Neuronal stem cell (in vitro differentiated cells): ENCODE measurements at regions not wholly inside any gene's neighbourhood (a gene's known extent, or its start where the extent isn't known, plus 50 kb on each side); places are given as distances from the start of the nearest gene placed in this dataset.

Source experiments
- DNase-seq: peaks from one replicate; pipeline ENCODE4 v3.0.0-alpha.2; 2013; ENCODE audit warnings: low spot score
- H2AFZ ChIP-seq: one replicate; pipeline ENCODE4 v1.6.1; 2013; ENCODE audit warnings: mild to moderate bottlenecking, low read length, inconsistent platforms
- H2AK5ac ChIP-seq: 2 replicates; pipeline ENCODE4 v1.6.1; 2013; ENCODE audit warnings: low read depth, mild to moderate bottlenecking, inconsistent platforms, low read length, moderate library complexity, mixed read lengths
- H2BK120ac ChIP-seq: 2 replicates; pipeline ENCODE4 v1.6.1; 2013; ENCODE audit warnings: low read depth, mild to moderate bottlenecking, inconsistent platforms, low read length, moderate library complexity, mixed read lengths
- H2BK12ac ChIP-seq: one replicate; pipeline ENCODE4 v1.6.1; 2013; ENCODE audit warnings: low read length, inconsistent platforms
- H2BK15ac ChIP-seq: 2 replicates; pipeline ENCODE4 v1.6.1; 2013; ENCODE audit warnings: mild to moderate bottlenecking, low read length, inconsistent platforms, mixed read lengths
- H2BK5ac ChIP-seq: one replicate; pipeline ENCODE4 v1.6.1; 2013; ENCODE audit warnings: inconsistent platforms, mild to moderate bottlenecking, low read length, moderate library complexity
- H3K14ac ChIP-seq: one replicate; pipeline ENCODE4 v1.6.1; 2013; ENCODE audit warnings: low read length, inconsistent platforms
- H3K18ac ChIP-seq: 2 replicates; pipeline ENCODE4 v1.6.1; 2013; ENCODE audit warnings: low read length, inconsistent platforms
- H3K23ac ChIP-seq: 2 replicates; pipeline ENCODE4 v1.6.1; 2013; ENCODE audit warnings: low read depth, mild to moderate bottlenecking, mixed read lengths, low read length, inconsistent platforms; ENCODE audit not compliant: poor library complexity
- H3K27ac ChIP-seq: replicated peaks from 3 replicates; pipeline ENCODE4 v1.5.1; 2013; ENCODE audit warnings: low read length, inconsistent platforms
- H3K27me3 ChIP-seq, 3 experiments: 2 replicates each; pipeline ENCODE4 v1.6.1; 2013; ENCODE audit warnings: low read length in 3 of 3, mild to moderate bottlenecking in 2 of 3, inconsistent platforms in 1 of 3, low read depth in 1 of 3, mixed read lengths in 1 of 3, moderate library complexity in 1 of 3; ENCODE audit not compliant: control insufficient read depth in 3 of 3, insufficient read depth in 3 of 3
- H3K36me3 ChIP-seq, 2 donors: replicated peaks in 1 of 2; 2 replicates each; pipeline ENCODE4 v1.6.1; 2013; ENCODE audit warnings: low read length in 2 of 2; ENCODE audit not compliant: control insufficient read depth in 2 of 2, insufficient read depth in 2 of 2
- H3K4ac ChIP-seq: 2 replicates; pipeline ENCODE4 v1.6.1; 2013; ENCODE audit warnings: inconsistent platforms, mild to moderate bottlenecking, low read length, moderate library complexity
- H3K4me1 ChIP-seq, 2 donors: 1 replicate in 1 of 2; 2 replicates in 1 of 2; pipeline ENCODE4 v1.6.1; 2013; ENCODE audit warnings: low read length in 2 of 2, low read depth in 1 of 2; ENCODE audit not compliant: control insufficient read depth in 2 of 2, insufficient read depth in 1 of 2
- H3K4me2 ChIP-seq: one replicate; pipeline ENCODE4 v1.6.1; 2013; ENCODE audit warnings: mild to moderate bottlenecking, low read length, inconsistent platforms; ENCODE audit not compliant: insufficient read depth, poor library complexity, severe bottlenecking
- H3K4me3 ChIP-seq, 2 donors: 2 replicates each; pipeline ENCODE4 v1.5.1; 2013; ENCODE audit warnings: low read length in 2 of 2, mild to moderate bottlenecking in 2 of 2, inconsistent platforms in 1 of 2, moderate library complexity in 1 of 2
- H3K79me1 ChIP-seq: one replicate; pipeline ENCODE4 v1.6.1; 2013; ENCODE audit warnings: low read depth, mild to moderate bottlenecking, inconsistent platforms, low read length, moderate library complexity
- H3K9ac ChIP-seq: one replicate; pipeline ENCODE4 v1.6.1; 2013; ENCODE audit warnings: mild to moderate bottlenecking, low read depth, low read length, inconsistent platforms; ENCODE audit not compliant: poor library complexity
- H3K9me3 ChIP-seq, 2 donors: replicated peaks in 1 of 2; 2 replicates each; pipeline versions ENCODE3 to v1.6.1; 2013; ENCODE audit warnings: low read length in 2 of 2, mild to moderate bottlenecking in 2 of 2, inconsistent platforms in 1 of 2, low read depth in 1 of 2, mixed read lengths in 1 of 2, moderate library complexity in 1 of 2; ENCODE audit not compliant: control insufficient read depth in 2 of 2, insufficient read depth in 1 of 2
- H4K8ac ChIP-seq: one replicate; pipeline ENCODE4 v1.6.1; 2013; ENCODE audit warnings: low read depth, mild to moderate bottlenecking, inconsistent platforms, low read length, moderate library complexity
- H4K91ac ChIP-seq: one replicate; pipeline ENCODE4 v1.6.1; 2013; ENCODE audit warnings: low read length, low read depth, mild to moderate bottlenecking, inconsistent platforms; ENCODE audit not compliant: poor library complexity
- WGBS, 2 donors: extraction: QIAGEN DNeasy Blood & Tissue Kit; methylation state at CpG; one replicate each; pipeline ENCODE4 v1.1.7; 2013; ENCODE audit warnings: missing lambda C conversion rate in 2 of 2, mixed read lengths in 1 of 2; ENCODE audit not compliant: insufficient read length in 2 of 2, insufficient replicate concordance in 1 of 2; ENCODE audit errors: extremely low coverage in 2 of 2; 5-methylcytosine and 5-hydroxymethylcytosine counted together

DNA sequence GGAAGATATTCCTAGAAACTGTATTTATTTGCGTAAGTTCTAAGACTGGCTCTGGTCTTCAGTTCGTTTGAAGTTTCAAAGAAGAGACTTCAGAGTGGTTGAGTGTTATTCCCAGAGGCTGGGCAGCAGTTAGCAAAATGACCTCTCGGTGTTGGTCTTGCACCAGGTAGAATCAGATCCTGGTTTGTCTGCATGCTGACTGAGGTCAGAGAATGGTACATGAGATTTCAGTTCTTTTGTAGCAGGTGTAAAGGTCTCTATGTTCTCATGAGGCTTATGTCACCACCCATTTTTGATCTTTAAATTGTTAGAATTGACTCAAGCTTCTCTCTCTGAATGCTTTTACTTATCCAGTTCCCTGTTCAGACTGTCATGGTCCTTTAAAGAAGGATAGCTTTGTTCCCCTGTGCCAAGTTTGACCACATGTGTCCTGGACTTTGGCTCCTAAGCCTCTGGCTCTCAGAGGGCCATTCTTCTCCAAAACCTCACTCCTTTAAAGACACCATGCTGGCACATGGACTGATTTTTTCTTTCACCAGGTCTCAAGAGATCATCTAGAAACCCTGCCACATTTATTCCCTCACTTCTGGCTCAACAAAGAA is 355.8 kb upstream of the BOD1L1 start:
- Histone ChIP-seq H3K36me3 (no peaks in the 10 kb centered on the region), H3K79me1 (no peaks in the 10 kb centered on the region), H3K9me3 (no peaks in the 10 kb centered on the region), H3K4me1 (peaks cover 0 to 1% of the 10 kb centered on the region in 2 donors), H3K14ac (no peak overlapping the region), H2BK12ac (no peak overlapping the region), H3K9ac (no peak overlapping the region), H2BK120ac (no peak overlapping the region), H3K23ac (no peak overlapping the region), H2BK15ac (no peak overlapping the region), H2BK5ac (no peak overlapping the region), H3K27me3 (peaks cover 0 to 3% (median 0%) of the 10 kb centered on the region in 3 experiments), H3K4me2 (no peak overlapping the region), H4K91ac (no peak overlapping the region), H3K4ac (no peak overlapping the region), H3K4me3 (no peak overlapping the region), H2AFZ (no peak overlapping the region), H3K18ac (no peak overlapping the region), H2AK5ac (no peak overlapping the region), H3K27ac (no peak overlapping the region), H4K8ac (no peak overlapping the region)
- DNase-seq, result no peak
- no CpG with 5 or more reads among the region's 3 CpGs for WGBS, 2 donors

DNA sequence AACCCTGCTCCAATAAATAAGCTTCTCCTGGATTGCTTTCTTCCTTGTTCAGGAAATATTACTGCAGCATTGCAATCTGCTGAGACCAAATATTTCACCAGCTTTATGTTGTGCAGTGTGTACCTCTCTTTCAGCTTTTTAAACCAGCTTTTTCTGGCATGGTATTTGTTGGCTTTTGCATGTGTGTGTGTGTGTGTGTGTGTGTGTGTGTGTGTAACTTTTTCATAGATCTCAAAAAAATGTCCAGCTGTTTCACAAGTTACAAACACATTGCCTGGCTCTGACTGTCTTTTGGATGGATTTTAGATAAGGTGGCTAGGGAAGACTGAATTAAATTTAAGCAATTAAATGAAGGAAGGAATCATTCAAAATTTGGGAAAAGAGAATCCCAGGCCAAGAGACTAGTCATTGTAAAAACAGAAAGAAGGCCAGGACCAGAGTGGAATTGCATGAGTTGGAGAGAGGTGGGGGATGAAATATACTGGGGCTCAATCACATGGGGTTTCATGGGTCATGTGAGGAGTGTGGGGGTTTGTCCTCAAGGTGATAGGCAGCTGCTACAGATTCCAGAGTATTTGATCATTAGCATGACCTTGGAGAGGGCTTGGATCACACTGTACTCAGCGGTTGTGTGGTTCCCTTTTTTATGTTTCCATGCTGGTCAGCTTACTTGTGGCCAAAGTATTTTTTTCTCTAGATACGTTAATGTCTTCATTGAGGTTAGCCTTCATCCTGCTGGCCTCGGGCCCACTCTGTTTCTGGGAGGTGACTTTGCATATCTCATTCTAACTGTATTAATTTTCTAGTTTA is 357.7 kb upstream of the BOD1L1 start:
- Histone ChIP-seq H2BK12ac (no peak overlapping the region), H3K14ac (no peak overlapping the region), H4K91ac (no peak overlapping the region), H3K23ac (no peak overlapping the region), H3K79me1 (no peaks in the 10 kb centered on the region), H2AK5ac (no peak overlapping the region), H4K8ac (no peak overlapping the region), H3K27ac (no peak overlapping the region), H2AFZ (no peak overlapping the region), H3K4ac (no peak overlapping the region), H3K18ac (no peak overlapping the region), H2BK120ac (no peak overlapping the region), H3K4me1 (peaks cover 0 to 1% of the 10 kb centered on the region in 2 donors), H3K27me3 (peaks cover 0 to 5% (median 0%) of the 10 kb centered on the region in 3 experiments), H3K36me3 (no peaks in the 10 kb centered on the region), H3K9ac (no peak overlapping the region), H3K4me2 (no peak overlapping the region), H2BK15ac (no peak overlapping the region), H2BK5ac (no peak overlapping the region), H3K4me3 (no peak overlapping the region), H3K9me3 (no peaks in the 10 kb centered on the region)
- DNase-seq, result no peak
- WGBS, 2 donors, result no CpG with 5 or more reads among the region's 3 CpGs

DNA sequence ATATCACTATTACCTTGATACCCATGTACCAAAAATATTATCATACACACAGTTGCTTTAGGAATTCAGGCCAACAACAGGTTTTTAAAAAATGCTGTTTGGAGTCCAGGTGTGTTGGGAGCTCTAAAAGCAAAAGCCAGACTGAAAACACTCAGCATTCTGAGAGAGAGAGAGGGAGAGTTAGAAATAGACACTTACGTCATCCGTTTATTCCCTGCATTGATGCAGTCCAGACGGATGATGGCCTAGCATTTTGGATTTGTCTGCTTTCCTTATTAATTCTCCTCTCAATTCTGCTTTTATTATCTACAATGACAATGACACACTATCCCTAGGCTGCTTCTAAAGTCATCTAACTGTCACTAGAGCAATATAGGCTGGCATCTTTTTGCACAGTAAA is 358.3 kb upstream of the BOD1L1 start:
- no peak overlapping the region for H3K18ac ChIP-seq
- no peak for DNase-seq
- no peak overlapping the region for H2BK12ac ChIP-seq
- H3K14ac ChIP-seq, result no peak overlapping the region
- H3K4me1 ChIP-seq, result peaks cover 0 to 1% of the 10 kb centered on the region in 2 donors
- H3K79me1 ChIP-seq, result no peaks in the 10 kb centered on the region
- H3K9me3 ChIP-seq, result no peaks in the 10 kb centered on the region
- H3K36me3 ChIP-seq, result no peaks in the 10 kb centered on the region
- H3K27ac ChIP-seq, result no peak overlapping the region
- H2BK120ac ChIP-seq, result no peak overlapping the region
- no peak overlapping the region for H2BK15ac ChIP-seq
- H3K4me3 ChIP-seq, result no peak overlapping the region
- H2AK5ac ChIP-seq, result no peak overlapping the region
- no peak overlapping the region for H2AFZ ChIP-seq
- no peak overlapping the region for H3K4me2 ChIP-seq
- H4K8ac ChIP-seq, result no peak overlapping the region
- no peak overlapping the region for H3K23ac ChIP-seq
- no peak overlapping the region for H4K91ac ChIP-seq
- no CpG with 5 or more reads among the region's 3 CpGs for WGBS, 2 donors
- H3K4ac ChIP-seq, result no peak overlapping the region
- H3K9ac ChIP-seq, result no peak overlapping the region
- H2BK5ac ChIP-seq, result no peak overlapping the region
- H3K27me3 ChIP-seq, result peaks cover 0 to 5% (median 0%) of the 10 kb centered on the region in 3 experiments

DNA sequence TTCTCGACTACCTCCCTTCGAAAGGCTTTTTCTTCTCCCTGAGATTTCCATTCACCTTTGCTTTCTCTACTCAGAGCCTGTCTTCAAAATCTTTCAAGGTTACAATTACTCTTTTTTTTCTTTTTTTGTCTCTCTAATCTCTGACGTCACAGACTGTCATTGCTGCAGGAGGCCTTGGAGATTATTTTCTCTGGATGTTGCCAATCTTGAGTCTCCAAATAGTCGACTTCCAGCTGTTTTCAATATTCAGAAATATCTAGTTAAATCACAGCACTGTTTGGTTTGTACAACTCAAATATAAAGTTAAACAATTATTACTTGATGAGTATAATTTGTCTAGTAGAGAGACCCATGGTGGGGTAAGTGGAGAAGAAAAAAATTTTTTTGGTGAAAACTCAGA is 359.0 kb upstream of the BOD1L1 start:
- Histone ChIP-seq H3K79me1 (no peaks in the 10 kb centered on the region), H3K4ac (no peak overlapping the region), H3K4me2 (no peak overlapping the region), H3K9ac (no peak overlapping the region), H4K91ac (no peak overlapping the region), H3K9me3 (no peaks in the 10 kb centered on the region), H2BK15ac (no peak overlapping the region), H2AK5ac (no peak overlapping the region), H3K14ac (no peak overlapping the region), H2BK12ac (no peak overlapping the region), H3K23ac (no peak overlapping the region), H3K27ac (no peak overlapping the region), H3K27me3 (peaks cover 0 to 5% (median 0%) of the 10 kb centered on the region in 3 experiments), H2BK120ac (no peak overlapping the region), H3K36me3 (no peaks in the 10 kb centered on the region), H3K18ac (no peak overlapping the region), H3K4me1 (no peaks in the 10 kb centered on the region), H2AFZ (no peak overlapping the region), H3K4me3 (no peak overlapping the region), H2BK5ac (no peak overlapping the region), H4K8ac (no peak overlapping the region)
- DNase-seq, result no peak
- no CpG with 5 or more reads among the region's 4 CpGs for WGBS, 2 donors
